Mesenchymal stem cell (in vitro differentiated cells and primary cell): ENCODE measurements at regions not wholly inside any gene's neighbourhood (a gene's known extent, or its start where the extent isn't known, plus 50 kb on each side); places are given as distances from the start of the nearest gene placed in this dataset.

Experiments
- DNase-seq: peaks from one replicate; pipeline ENCODE4 v3.0.0-alpha.2; 2013
- H2AFZ ChIP-seq: one replicate; pipeline ENCODE4 v1.6.1; 2013; ENCODE audit warnings: low read depth, mild to moderate bottlenecking, control low read depth, inconsistent platforms, low read length, moderate library complexity
- H2AK5ac ChIP-seq: 2 replicates; pipeline ENCODE4 v1.6.1; 2013; ENCODE audit warnings: low read length, moderate library complexity, mild to moderate bottlenecking, inconsistent platforms; ENCODE audit not compliant: severe bottlenecking
- H2BK120ac ChIP-seq: one replicate; pipeline ENCODE4 v1.6.1; 2013; ENCODE audit warnings: low read depth, mild to moderate bottlenecking, inconsistent platforms, low read length, moderate library complexity
- H2BK12ac ChIP-seq, 2 experiments: one replicate each; pipeline ENCODE4 v1.6.1; 2013; ENCODE audit warnings: inconsistent platforms in 2 of 2, low read length in 2 of 2, mild to moderate bottlenecking in 2 of 2, moderate library complexity in 2 of 2, control low read depth in 1 of 2
- H2BK15ac ChIP-seq: one replicate; pipeline ENCODE4 v1.6.1; 2013; ENCODE audit warnings: mild to moderate bottlenecking, low read depth, inconsistent platforms; ENCODE audit not compliant: poor library complexity, severe bottlenecking
- H2BK5ac ChIP-seq: 2 replicates; pipeline ENCODE4 v1.6.1; 2013; ENCODE audit warnings: low read depth, mild to moderate bottlenecking, low read length, control low read depth, inconsistent platforms; ENCODE audit not compliant: poor library complexity, severe bottlenecking
- H3K14ac ChIP-seq, 2 experiments: one replicate each; pipeline ENCODE4 v1.6.1; 2013; ENCODE audit warnings: inconsistent platforms in 2 of 2, low read length in 2 of 2, control low read depth in 1 of 2, mild to moderate bottlenecking in 1 of 2, moderate library complexity in 1 of 2
- H3K18ac ChIP-seq, 2 experiments: one replicate each; pipeline ENCODE4 v1.6.1; 2013; ENCODE audit warnings: inconsistent platforms in 2 of 2, low read length in 2 of 2, control low read depth in 1 of 2, low read depth in 1 of 2, mild to moderate bottlenecking in 1 of 2
- H3K23ac ChIP-seq, 2 experiments: one replicate each; pipeline ENCODE4 v1.6.1; 2013; ENCODE audit warnings: inconsistent platforms in 2 of 2, low read length in 2 of 2, mild to moderate bottlenecking in 2 of 2, moderate library complexity in 2 of 2, control low read depth in 1 of 2
- H3K27ac ChIP-seq: 2 replicates; pipeline ENCODE4 v1.5.1; 2013; ENCODE audit warnings: mild to moderate bottlenecking, moderate library complexity, low read length, control low read depth, inconsistent platforms; ENCODE audit not compliant: poor library complexity, severe bottlenecking
- H3K27me3 ChIP-seq, 2 experiments: 2 replicates each; pipeline versions ENCODE4 v1.6.1 to v1.7.0; 2013; ENCODE audit warnings: low read length in 2 of 2, mild to moderate bottlenecking in 2 of 2, moderate library complexity in 2 of 2, control low read depth in 1 of 2, inconsistent platforms in 1 of 2; ENCODE audit not compliant: control insufficient read depth in 1 of 2, insufficient read depth in 1 of 2
- H3K36me3 ChIP-seq, 2 experiments: 2 replicates each; pipeline versions ENCODE4 v1.6.1 to v1.7.0; 2013; ENCODE audit warnings: low read length in 2 of 2, control low read depth in 1 of 2, inconsistent platforms in 1 of 2, low read depth in 1 of 2, mild to moderate bottlenecking in 1 of 2; ENCODE audit not compliant: insufficient read depth in 2 of 2, control insufficient read depth in 1 of 2
- H3K4ac ChIP-seq, 2 experiments: one replicate each; pipeline ENCODE4 v1.6.1; 2013; ENCODE audit warnings: inconsistent platforms in 2 of 2, low read length in 2 of 2, mild to moderate bottlenecking in 2 of 2, moderate library complexity in 2 of 2, control low read depth in 1 of 2, low read depth in 1 of 2
- H3K4me1 ChIP-seq: 2 replicates; pipeline ENCODE4 v1.6.1; 2013; ENCODE audit warnings: low read depth, low read length, control low read depth; ENCODE audit not compliant: control insufficient read depth, insufficient read depth
- H3K4me2 ChIP-seq: 2 replicates; pipeline ENCODE4 v1.6.1; 2013; ENCODE audit warnings: low read length, mild to moderate bottlenecking, inconsistent platforms; ENCODE audit not compliant: poor library complexity, severe bottlenecking
- H3K4me3 ChIP-seq, 2 experiments: 2 replicates each; pipeline versions ENCODE4 v1.5.1 to v1.7.0; 2013; ENCODE audit warnings: low read length in 2 of 2, mild to moderate bottlenecking in 2 of 2, control low read depth in 1 of 2, low read depth in 1 of 2; ENCODE audit not compliant: insufficient read depth in 1 of 2
- H3K79me1 ChIP-seq: replicated peaks from 2 replicates; pipeline ENCODE4 v1.6.1; 2013; ENCODE audit warnings: mild to moderate bottlenecking, control low read depth, low read length, inconsistent platforms; ENCODE audit not compliant: poor library complexity, severe bottlenecking
- H3K9ac ChIP-seq: 2 replicates; pipeline ENCODE4 v1.7.0; 2013; ENCODE audit warnings: mild to moderate bottlenecking, low read length, moderate library complexity
- H3K9me3 ChIP-seq: 2 replicates; pipeline ENCODE4 v1.7.0; 2013; ENCODE audit warnings: mild to moderate bottlenecking, low read length; ENCODE audit not compliant: control insufficient read depth
- H4K8ac ChIP-seq: one replicate; pipeline ENCODE4 v1.6.1; 2013; ENCODE audit warnings: inconsistent platforms, mild to moderate bottlenecking, low read length, moderate library complexity
- H4K91ac ChIP-seq: one replicate; pipeline ENCODE4 v1.6.1; 2013; ENCODE audit warnings: mild to moderate bottlenecking, low read length, inconsistent platforms
- WGBS: methylation state at CpG from one replicate; pipeline ENCODE4 v1.1.7; 2013; ENCODE audit warnings: mixed read lengths; 5-methylcytosine and 5-hydroxymethylcytosine counted together

GRCh38 chr4:135249024-135249423 lies 1047.4 kb upstream of the PABPC4L start:
- H2BK15ac ChIP-seq: no peak overlapping the region

DNA sequence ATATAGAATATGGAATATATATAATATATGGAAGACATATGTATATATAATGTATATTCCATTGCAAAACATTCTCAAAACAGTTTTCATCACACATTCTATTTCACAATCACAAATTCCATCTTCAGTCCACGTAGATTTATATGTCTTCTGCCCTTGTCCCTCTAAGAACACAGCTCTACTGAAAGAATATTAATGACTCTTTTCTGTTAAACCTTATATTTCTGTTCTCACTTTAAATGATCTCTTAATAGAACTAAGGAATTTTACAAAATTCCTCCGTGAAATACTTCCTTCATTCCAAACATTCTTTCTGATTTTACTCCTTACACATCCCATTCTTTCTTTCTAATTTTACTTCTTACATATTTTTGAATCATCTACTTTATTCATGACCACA lies 1043.1 kb upstream of the PABPC4L start:
- Histone ChIP-seq H2BK5ac (no peak overlapping the region), H2AFZ (no peak overlapping the region), H4K8ac (no peak overlapping the region), H3K4ac (no peak overlapping the region), H3K4me3 (no peak overlapping the region), H2BK120ac (no peak overlapping the region), H3K36me3 (no peaks in the 10 kb centered on the region), H2BK15ac (no peak overlapping the region), H2BK12ac (no peak overlapping the region), H3K18ac (no peak overlapping the region), H3K9me3 (no peaks in the 10 kb centered on the region), H3K4me1 (no peaks in the 10 kb centered on the region), H3K23ac (no peak overlapping the region), H3K14ac (no peak overlapping the region), H3K9ac (no peak overlapping the region), H3K27ac (no peak overlapping the region), H2AK5ac (no peak overlapping the region), H4K91ac (no peak overlapping the region), H3K4me2 (no peak overlapping the region), H3K27me3 (no peaks in the 10 kb centered on the region), H3K79me1 (no peaks in the 10 kb centered on the region)
- 24% methylated on average over 2 of the region's 2 CpGs for WGBS
- DNase-seq: peak; percentile 6

More at GRCh38 chr4:135249024-135249423, 1047.4 kb upstream of the PABPC4L start:
- WGBS: 94% methylated on average over 4 of the region's 5 CpGs
- H3K4me2 ChIP-seq: no peak overlapping the region
- H3K4ac ChIP-seq: no peak overlapping the region
- no peaks in the 10 kb centered on the region for H3K36me3 ChIP-seq
- no peak overlapping the region for H2BK120ac ChIP-seq
- no peak overlapping the region for H3K14ac ChIP-seq
- H3K4me1 ChIP-seq: no peaks in the 10 kb centered on the region
- H2AFZ ChIP-seq: no peak overlapping the region
- no peaks in the 10 kb centered on the region for H3K79me1 ChIP-seq
- no peak overlapping the region for H3K23ac ChIP-seq
- H3K9ac ChIP-seq: no peak overlapping the region
- H3K18ac ChIP-seq: no peak overlapping the region
- H2AK5ac ChIP-seq: no peak overlapping the region
- no peak overlapping the region for H2BK5ac ChIP-seq
- H3K27me3 ChIP-seq: no peaks in the 10 kb centered on the region
- H3K9me3 ChIP-seq: no peaks in the 10 kb centered on the region
- no peak overlapping the region for H3K4me3 ChIP-seq
- no peak overlapping the region for H4K91ac ChIP-seq
- H3K27ac ChIP-seq: no peak overlapping the region
- H4K8ac ChIP-seq: no peak overlapping the region
- no peak overlapping the region for H2BK12ac ChIP-seq
- no peak for DNase-seq

DNA sequence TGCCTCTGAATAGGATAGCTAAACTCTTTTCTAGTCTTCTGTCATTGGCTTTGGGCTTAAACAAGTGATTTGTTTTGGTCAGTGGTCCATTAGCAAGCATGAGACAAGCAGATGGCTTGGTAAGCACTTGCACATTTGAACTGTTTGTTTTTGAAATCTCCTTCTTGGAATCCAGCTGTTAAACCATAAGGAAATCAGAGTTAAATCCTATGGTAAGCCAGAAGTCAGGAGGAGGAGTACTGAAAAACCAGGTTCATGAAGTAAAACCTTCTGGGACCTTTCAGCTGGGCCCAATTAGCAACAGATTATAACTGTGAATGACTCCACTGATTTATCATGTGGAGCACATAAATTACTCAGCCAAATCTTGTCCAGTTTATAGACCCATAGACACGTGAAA lies 1042.5 kb upstream of the PABPC4L start:
- no peaks in the 10 kb centered on the region for H3K36me3 ChIP-seq
- no peaks in the 10 kb centered on the region for H3K27me3 ChIP-seq
- H2BK15ac ChIP-seq: no peak overlapping the region
- H4K91ac ChIP-seq: no peak overlapping the region
- H3K27ac ChIP-seq: peak overlapping the region; percentile 0
- H2BK12ac ChIP-seq: no peak overlapping the region
- no peak overlapping the region for H3K18ac ChIP-seq
- no peak overlapping the region for H3K4me3 ChIP-seq
- no peak overlapping the region for H4K8ac ChIP-seq
- H2AK5ac ChIP-seq: no peak overlapping the region
- H3K4ac ChIP-seq: no peak overlapping the region
- H3K79me1 ChIP-seq: no peaks in the 10 kb centered on the region
- H2AFZ ChIP-seq: no peak overlapping the region
- WGBS: no CpG with 5 or more reads among the region's 1 CpG
- no peak overlapping the region for H2BK120ac ChIP-seq
- H2BK5ac ChIP-seq: no peak overlapping the region
- no peak overlapping the region for H3K23ac ChIP-seq
- H3K4me1 ChIP-seq: no peaks in the 10 kb centered on the region
- H3K14ac ChIP-seq: no peak overlapping the region
- peak; percentile 67 for DNase-seq
- H3K4me2 ChIP-seq: no peak overlapping the region
- H3K9me3 ChIP-seq: no peaks in the 10 kb centered on the region
- H3K9ac ChIP-seq: no peak overlapping the region

GRCh38 chr4:135240796-135241195 lies 1039.2 kb upstream of the PABPC4L start:
- Histone ChIP-seq H3K4me1 (no peaks in the 10 kb centered on the region), H4K8ac (no peak overlapping the region), H3K23ac (no peak overlapping the region), H2AFZ (no peak overlapping the region), H4K91ac (no peak overlapping the region), H2AK5ac (no peak overlapping the region), H2BK15ac (no peak overlapping the region), H3K4ac (no peak overlapping the region), H2BK120ac (no peak overlapping the region), H3K9ac (no peak overlapping the region), H2BK5ac (no peak overlapping the region), H3K9me3 (no peaks in the 10 kb centered on the region), H2BK12ac (no peak overlapping the region), H3K27me3 (no peaks in the 10 kb centered on the region), H3K36me3 (no peaks in the 10 kb centered on the region), H3K4me3 (no peak overlapping the region), H3K18ac (no peak overlapping the region), H3K14ac (no peak overlapping the region), H3K27ac (no peak overlapping the region), H3K79me1 (no peaks in the 10 kb centered on the region), H3K4me2 (no peak overlapping the region)
- no peak for DNase-seq
- 96% methylated on average over 3 of the region's 4 CpGs for WGBS
